Fibroblast of villous mesenchyme (primary cell): ENCODE measurements at regions not wholly inside any gene's neighbourhood (a gene's known extent, or its start where the extent isn't known, plus 50 kb on each side); places are given as distances from the start of the nearest gene placed in this dataset.

Source experiments
- DNase-seq: peaks from one replicate; pipeline ENCODE4 v3.0.0-alpha.2; 2010; ENCODE audit warnings: low read depth
- H3K4me3 ChIP-seq: 2 replicates; pipeline ENCODE4 v1.5.1; 2011; ENCODE audit warnings: low read depth, mild to moderate bottlenecking, low read length
- CTCF ChIP-seq: IDR thresholded peaks from 2 replicates; pipeline ENCODE4 v1.5.1; 2012; ENCODE audit warnings: low read depth, mild to moderate bottlenecking, low read length; ENCODE audit not compliant: insufficient read depth

DNA sequence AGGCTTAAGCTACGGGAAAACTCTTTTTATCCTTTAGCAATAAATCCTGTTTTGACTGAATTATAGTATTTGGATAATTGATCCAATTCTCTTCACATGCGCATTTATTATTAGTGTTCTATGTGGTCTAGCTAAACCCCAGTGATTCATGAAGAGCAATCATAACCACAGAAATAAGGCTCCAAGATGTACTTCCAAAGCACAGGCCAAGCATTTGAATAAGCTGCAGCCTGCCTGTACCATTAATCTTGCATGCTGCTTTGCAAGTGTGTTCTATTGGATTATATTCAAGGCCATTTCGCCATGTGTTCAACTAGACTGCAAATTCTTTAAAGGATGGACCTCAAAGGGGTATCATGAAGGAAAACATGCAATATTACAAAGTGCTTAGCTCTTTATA, 385.2 kb upstream of the FAT1 start:
- no peak for TF ChIP-seq CTCF
- no peak for DNase-seq
- no peak overlapping the region for H3K4me3 ChIP-seq

GRCh38 chr4:187109636-187110035, 386.0 kb upstream of the FAT1 start:
- DNase-seq = no peak
- no peak overlapping the region for H3K4me3 ChIP-seq
- TF ChIP-seq CTCF = no peak

GRCh38 chr4:187118166-187118565, 394.5 kb upstream of the FAT1 start:
- no peak for TF ChIP-seq CTCF
- DNase-seq = no peak
- H3K4me3 ChIP-seq = no peak overlapping the region

DNA sequence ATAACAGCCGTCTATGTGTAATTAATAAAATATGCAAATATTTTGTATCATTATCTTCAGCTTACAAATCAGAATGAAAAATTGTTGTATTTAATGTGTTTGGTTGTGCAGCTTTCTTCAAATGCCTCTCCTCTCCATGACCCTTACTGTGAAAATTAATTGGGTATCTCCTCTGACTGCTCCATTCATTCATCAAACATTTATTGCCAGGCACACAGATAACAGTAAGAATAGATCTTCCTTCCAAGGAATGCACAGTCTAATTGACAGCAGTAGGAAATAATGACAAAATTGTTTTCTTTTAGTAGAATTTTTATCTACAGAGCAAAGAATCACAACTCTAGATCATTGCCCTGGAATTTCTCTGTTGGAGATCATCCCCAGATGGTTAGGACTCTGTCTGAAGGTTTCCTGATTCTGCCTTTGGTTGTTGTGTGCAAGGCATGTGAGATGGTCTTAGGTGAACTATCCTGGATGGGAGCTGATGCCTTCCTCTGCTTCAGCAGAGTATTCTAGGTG, 395.0 kb upstream of the FAT1 start:
- no peak for TF ChIP-seq CTCF
- H3K4me3 ChIP-seq = no peak overlapping the region
- no peak for DNase-seq

DNA sequence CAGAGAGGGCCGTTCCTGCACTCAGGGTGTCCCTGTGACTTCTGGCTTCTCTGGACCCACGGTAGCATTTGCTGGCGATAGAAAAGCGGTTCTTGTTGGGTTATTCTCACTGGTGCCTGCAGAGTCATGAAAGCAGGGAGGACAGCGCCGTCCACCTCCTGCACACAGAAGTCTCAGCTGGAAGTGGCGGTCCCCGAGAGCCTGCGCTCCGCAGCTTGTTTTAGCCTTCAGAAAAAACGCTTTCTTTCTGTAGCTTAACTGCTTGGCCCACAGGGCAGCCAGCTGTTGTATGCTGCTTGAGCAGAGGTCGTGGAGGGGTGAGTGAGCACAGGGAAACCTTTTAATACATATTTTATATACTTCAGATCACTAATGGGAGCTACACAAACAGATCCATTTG, 400.7 kb upstream of the FAT1 start:
- H3K4me3 ChIP-seq = no peak overlapping the region
- no peak for TF ChIP-seq CTCF
- DNase-seq = no peak

- TF ChIP-seq CTCF = no peak
- DNase-seq = no peak
- H3K4me3 ChIP-seq = no peak overlapping the region
Observed at GRCh38 chr4:187125062-187125461, 401.4 kb upstream of the FAT1 start.

GRCh38 chr4:187127456-187127855, 403.8 kb upstream of the FAT1 start:
- no peak for TF ChIP-seq CTCF
- H3K4me3 ChIP-seq = no peak overlapping the region
- DNase-seq = no peak
